ENCODE measurements at regions not wholly inside any gene's neighbourhood (a gene's known extent, or its start where the extent isn't known, plus 50 kb on each side); places are given as distances from the start of the nearest gene placed in this dataset.

DNA sequence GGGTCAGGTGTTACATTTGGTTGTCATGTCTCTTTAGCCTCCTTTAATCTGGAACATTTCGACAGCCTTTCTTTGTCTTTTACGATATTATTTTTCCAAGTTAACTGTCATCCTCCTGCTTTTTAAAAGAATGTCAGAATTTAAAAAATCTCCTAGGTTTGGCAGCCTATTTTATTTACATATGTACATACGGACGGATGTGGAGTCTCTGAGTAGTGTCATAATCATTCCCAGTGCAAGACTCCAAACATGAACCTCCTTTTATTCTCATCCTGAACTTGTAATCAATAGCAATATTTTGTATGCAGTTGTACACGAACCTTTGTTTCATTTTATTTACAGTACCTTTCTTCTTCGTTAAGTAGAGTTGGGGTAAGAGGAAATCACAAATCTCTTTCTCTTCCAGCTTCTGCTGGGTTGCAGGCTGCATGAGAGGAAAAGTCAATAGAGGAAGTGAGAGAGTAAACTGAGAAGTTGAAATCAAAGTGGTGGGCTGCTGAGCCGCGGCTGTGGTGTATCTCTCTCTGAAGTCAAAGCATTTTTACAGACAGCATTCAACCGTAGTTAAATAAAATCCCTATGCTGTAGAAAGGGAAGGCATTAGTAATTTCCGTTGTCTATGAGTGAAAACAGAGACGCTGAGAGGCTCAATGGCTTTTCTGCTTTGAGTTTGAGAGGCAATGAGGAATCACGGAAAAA is 53.9 kb upstream of the RPS6KA3 start:
- peak; percentile 1 for DNase-seq (ENCODE audit: low read depth)

DNA sequence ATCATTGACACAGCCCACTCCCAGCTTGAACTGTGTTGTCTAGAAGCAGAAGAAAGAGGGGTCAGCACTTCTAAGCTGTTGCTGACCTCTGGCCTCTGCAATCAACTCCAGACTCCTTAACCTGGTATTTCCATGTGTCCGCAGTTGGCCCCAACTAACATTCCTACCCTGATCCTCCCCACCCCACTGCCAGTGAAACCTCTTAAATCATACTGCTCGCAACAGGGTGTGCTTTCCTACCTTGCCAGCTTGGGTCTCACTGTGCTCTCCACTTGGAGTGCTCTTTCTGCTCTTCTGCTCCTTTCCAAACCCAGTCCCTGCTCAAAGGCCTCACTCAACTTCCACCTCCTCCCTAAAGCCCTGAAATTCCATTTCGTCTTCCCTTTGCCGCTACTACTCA is 52.3 kb upstream of the RPS6KA3 start:
- DNase-seq (ENCODE audit: low read depth): no peak

DNA sequence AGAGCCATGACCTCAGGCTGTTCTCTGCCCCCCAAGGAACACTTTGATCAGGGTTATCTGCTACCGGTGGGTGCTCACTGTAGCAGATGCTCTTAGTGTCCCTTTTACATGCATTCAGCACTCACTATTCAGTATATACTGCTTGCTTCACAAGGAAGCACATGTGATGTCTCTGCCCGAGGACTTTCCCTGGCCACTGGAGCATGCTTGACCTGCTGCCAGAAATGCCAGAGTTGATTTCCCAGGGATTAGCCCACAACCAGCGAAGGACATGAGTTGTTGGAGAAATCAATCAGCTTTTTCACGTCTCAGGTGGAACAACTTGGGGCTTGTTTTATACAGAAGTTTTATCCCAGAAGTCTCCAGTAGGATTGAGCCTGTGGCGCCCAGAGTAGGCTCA is 51.2 kb upstream of the RPS6KA3 start:
- no peak for DNase-seq (ENCODE audit: low read depth)
